GM19324 (cell line): ENCODE measurements at regions not wholly inside any gene's neighbourhood (a gene's known extent, or its start where the extent isn't known, plus 50 kb on each side); places are given as distances from the start of the nearest gene placed in this dataset.
"Not testable (repeated sequence)": the region's sequence is repeated elsewhere in the genome, so short reads cannot be mapped to it uniquely, and the experiment has no call there.

ENCODE experiments used
- ATAC-seq: cut with Tn5 transposase; IDR thresholded peaks from one replicate; pipeline ENCODE4 v1.9.1; 2021; ENCODE audit warnings: mild to moderate bottlenecking, moderate library complexity; ENCODE audit not compliant: unreplicated experiment, low FRiP score

- no peak for ATAC-seq
Observed at GRCh38 chr6:6724539-6725467, 136.3 kb downstream of the LY86 start.

- ATAC-seq: no peak
Observed at GRCh38 chr6:6725468-6726209, 137.1 kb downstream of the LY86 start.

GRCh38 chr6:6728169-6728941 lies 139.8 kb downstream of the LY86 start:
- no peak for ATAC-seq

GRCh38 chr6:6729971-6730370 lies 141.5 kb downstream of the LY86 start:
- ATAC-seq: no peak

GRCh38 chr6:6730831-6731230 lies 142.3 kb downstream of the LY86 start:
- no peak for ATAC-seq

- ATAC-seq: no peak
Observed at GRCh38 chr6:6734479-6735465, 146.3 kb downstream of the LY86 start.

- no peak for ATAC-seq
Observed at GRCh38 chr6:6736791-6737654, 148.5 kb downstream of the LY86 start.

GRCh38 chr6:6737671-6738070 lies 149.2 kb downstream of the LY86 start:
- no peak for ATAC-seq

- ATAC-seq: no peak
Observed at GRCh38 chr6:6738108-6738507, 149.6 kb downstream of the LY86 start.

GRCh38 chr6:6738922-6739716 lies 150.6 kb downstream of the LY86 start:
- no peak for ATAC-seq

GRCh38 chr6:6740595-6740994 lies 152.1 kb downstream of the LY86 start:
- no peak for ATAC-seq

- ATAC-seq: no peak
Observed at GRCh38 chr6:6741264-6741663, 152.7 kb downstream of the LY86 start.

GRCh38 chr6:6742535-6742934 lies 154.0 kb downstream of the LY86 start:
- ATAC-seq: no peak

GRCh38 chr6:6744551-6744950 lies 156.0 kb downstream of the LY86 start:
- no peak for ATAC-seq

- not testable (repeated sequence) for ATAC-seq
Observed at GRCh38 chr6:6745637-6746332, 157.3 kb downstream of the LY86 start.

GRCh38 chr6:6746333-6746969 lies 157.9 kb downstream of the LY86 start:
- no peak for ATAC-seq

- ATAC-seq: no peak
Observed at GRCh38 chr6:6746970-6747338, 158.4 kb downstream of the LY86 start.
